ENCODE measurements at regions not wholly inside any gene's neighbourhood (a gene's known extent, or its start where the extent isn't known, plus 50 kb on each side); places are given as distances from the start of the nearest gene placed in this dataset.
"Not testable (repeated sequence)": the region's sequence is repeated elsewhere in the genome, so short reads cannot be mapped to it uniquely, and the experiment has no call there.

GRCh38 chr14:71355324-71356201 is 448.3 kb downstream of the PCNX1 start:
- no peak for DNase-seq (ENCODE audit: low read depth)
- no peak overlapping the region for H3K4me3 ChIP-seq (ENCODE audit: low read length)
- no peak for TF ChIP-seq CTCF (conservative IDR thresholded peaks at IDR 0.05; ENCODE audit: low read depth, low read length)

GRCh38 chr14:71358209-71358931 is 451.1 kb downstream of the PCNX1 start:
- no peak for DNase-seq (ENCODE audit: low read depth)
- no peak for TF ChIP-seq CTCF (conservative IDR thresholded peaks at IDR 0.05; ENCODE audit: low read depth, low read length)
- no peak overlapping the region for H3K4me3 ChIP-seq (ENCODE audit: low read length)

- DNase-seq (ENCODE audit: low read depth); H3K4me3 ChIP-seq (ENCODE audit: low read length): not testable (repeated sequence)
These were observed 451.7 kb downstream of the PCNX1 start for GRCh38 chr14:71358932-71359421.

GRCh38 chr14:71359823-71360222 is 452.6 kb downstream of the PCNX1 start:
- no peak for DNase-seq (ENCODE audit: low read depth)
- no peak overlapping the region for H3K4me3 ChIP-seq (ENCODE audit: low read length)
- TF ChIP-seq CTCF (conservative IDR thresholded peaks at IDR 0.05; ENCODE audit: low read depth, low read length): no peak

GRCh38 chr14:71361336-71361735 is 454.1 kb downstream of the PCNX1 start:
- no peak for TF ChIP-seq CTCF (conservative IDR thresholded peaks at IDR 0.05; ENCODE audit: low read depth, low read length)
- no peak for DNase-seq (ENCODE audit: low read depth)
- no peak overlapping the region for H3K4me3 ChIP-seq (ENCODE audit: low read length)

GRCh38 chr14:71361874-71362273 is 454.6 kb downstream of the PCNX1 start:
- H3K4me3 ChIP-seq (ENCODE audit: low read length): no peak overlapping the region
- TF ChIP-seq CTCF (conservative IDR thresholded peaks at IDR 0.05; ENCODE audit: low read depth, low read length): no peak
- DNase-seq (ENCODE audit: low read depth): no peak

- H3K4me3 ChIP-seq (ENCODE audit: low read length): no peak overlapping the region
- TF ChIP-seq CTCF (conservative IDR thresholded peaks at IDR 0.05; ENCODE audit: low read depth, low read length): no peak
- DNase-seq (ENCODE audit: low read depth): no peak
These were observed 455.0 kb downstream of the PCNX1 start for GRCh38 chr14:71362282-71362681.
